GM12878 (cell line): ENCODE measurements at regions not wholly inside any gene's neighbourhood (a gene's known extent, or its start where the extent isn't known, plus 50 kb on each side); places are given as distances from the start of the nearest gene placed in this dataset.

Experiments used
- ATAC-seq: fragments of 200-7000 bp; cut with Tn5 transposase; 3 replicates; pipeline ENCODE4 v1.9.1; 2020; ENCODE audit warnings: mild to moderate bottlenecking, moderate library complexity
- BruUV-seq: library from RNA; stranded (reverse); fragments of 400-500 nt; replicated peaks from 2 replicates; lab custom pipeline; 2021; lab: Mats Ljungman, UMichigan
- CTCF ChIA-PET: fragments of 300-600 bp; sonication (Branson Sonifier 250); formaldehyde crosslinking; extraction: SDS; loops from one replicate; lab custom pipeline; 2021; ENCODE audit warnings: inconsistent platforms; lab: Yijun Ruan, JAX
- POLR2A ChIA-PET: fragments of 350-600 bp; formaldehyde crosslinking; extraction: SDS; loops from one replicate; lab custom pipeline; 2021; ENCODE audit warnings: inconsistent platforms; lab: Charles Lee
- RAD21 ChIA-PET: fragments of 300-600 bp; sonication (Branson Sonifier 250); formaldehyde crosslinking; loops from one replicate; lab custom pipeline; 2023; ENCODE audit warnings: antibody characterized with exemption; ENCODE audit not compliant: unreplicated experiment; lab: Charles Lee
- SMC1A ChIA-PET: fragments of 300-600 bp; sonication (Branson Sonifier 250); formaldehyde crosslinking; loops from one replicate; lab custom pipeline; 2023; ENCODE audit not compliant: unreplicated experiment, uncharacterized antibody; lab: Charles Lee
- DNase-seq: peaks from one replicate; pipeline ENCODE4 v3.0.0-alpha.2; 2011; ENCODE audit warnings: low read depth, low spot score
- FAIRE-seq: peaks from 3 replicates; lab custom pipeline; 2011; peaks lifted over from hg19 to GRCh38; lab: Jason Lieb, UNC
- H2AFZ ChIP-seq: 2 replicates; pipeline ENCODE4 v1.6.0; 2011; ENCODE audit warnings: low read depth, low read length, control low read depth; ENCODE audit not compliant: control insufficient read depth
- H3K27ac ChIP-seq: 2 replicates; pipeline ENCODE4 v1.5.1; 2011; ENCODE audit warnings: control low read depth; ENCODE audit not compliant: control insufficient read depth, insufficient read depth
- H3K27me3 ChIP-seq, 2 experiments: replicated peaks in 1 of 2; 2 replicates each; pipeline versions ENCODE4 v1.6.0 to v1.6.1; 2011; ENCODE audit warnings: low read length in 1 of 2; ENCODE audit not compliant: control insufficient read depth in 2 of 2, insufficient read depth in 2 of 2
- H3K36me3 ChIP-seq, 2 experiments: 2 replicates each; pipeline ENCODE4 v1.5.1; 2011; ENCODE audit warnings: low read length in 1 of 2; ENCODE audit not compliant: control insufficient read depth in 2 of 2, insufficient read depth in 2 of 2
- H3K4me1 ChIP-seq: 2 replicates; pipeline ENCODE4 v1.6.1; 2011; ENCODE audit warnings: mild to moderate bottlenecking, low read length, moderate library complexity, mixed read lengths; ENCODE audit not compliant: control insufficient read depth, insufficient read depth
- H3K4me2 ChIP-seq: 2 replicates; pipeline ENCODE4 v1.6.0; 2011; ENCODE audit warnings: control low read depth; ENCODE audit not compliant: control insufficient read depth, insufficient read depth
- H3K4me3 ChIP-seq: fragments of 200-600 bp; sonication (generic); 2 replicates; pipeline ENCODE4 v1.5.1; 2016
- H3K79me2 ChIP-seq: 2 replicates; pipeline ENCODE4 v1.6.0; 2011; ENCODE audit warnings: low read length; ENCODE audit not compliant: control insufficient read depth, insufficient read depth
- H3K9ac ChIP-seq: 2 replicates; pipeline ENCODE4 v1.8.0; 2011; ENCODE audit warnings: low read length, control low read depth, mixed read lengths; ENCODE audit not compliant: control insufficient read depth, insufficient read depth
- H3K9me3 ChIP-seq: replicated peaks from 3 replicates; pipeline ENCODE4 v1.5.1; 2011; ENCODE audit warnings: mild to moderate bottlenecking, low read length; ENCODE audit not compliant: control insufficient read depth, insufficient read depth
- H4K20me1 ChIP-seq: 2 replicates; pipeline ENCODE4 v1.6.0; 2011; ENCODE audit not compliant: control insufficient read depth, insufficient read depth
- ATF3 ChIP-seq: IDR thresholded peaks from 2 replicates; pipeline ENCODE4 v1.6.1; 2011; ENCODE audit warnings: low read depth, mild to moderate bottlenecking, low read length, moderate library complexity, borderline replicate concordance; ENCODE audit errors: extremely low read depth
- CEBPZ ChIP-seq: fragments of 150-350 bp; IDR thresholded peaks from 2 replicates; pipeline ENCODE4 v1.6.1; 2016; ENCODE audit warnings: low read depth, low read length
- DPF2 ChIP-seq: fragments of 450-650 bp; IDR thresholded peaks from 2 replicates; pipeline ENCODE4 v1.6.1; 2017; ENCODE audit warnings: mild to moderate bottlenecking
- GABPA ChIP-seq: IDR thresholded peaks from 2 replicates; pipeline ENCODE4 v1.6.1; 2014; ENCODE audit warnings: antibody characterized with exemption, low read depth, mild to moderate bottlenecking, inconsistent platforms
- KLF5 ChIP-seq: fragments of 450-650 bp; IDR thresholded peaks from 2 replicates; pipeline ENCODE4 v1.6.1; 2014; ENCODE audit warnings: mild to moderate bottlenecking; ENCODE audit not compliant: partially characterized antibody
- NFYB ChIP-seq: IDR thresholded peaks from 2 replicates; pipeline ENCODE4 v1.6.1; 2011; ENCODE audit warnings: low read depth, mild to moderate bottlenecking, low read length, improper control_type of control experiment, moderate library complexity; ENCODE audit not compliant: insufficient read depth
- POLR2AphosphoS2 ChIP-seq: IDR thresholded peaks from 2 replicates; pipeline ENCODE4 v1.6.1; 2011; ENCODE audit warnings: low read depth, mild to moderate bottlenecking, low read length, improper control_type of control experiment, moderate library complexity
- RFX5 ChIP-seq: IDR thresholded peaks from 2 replicates; pipeline ENCODE4 v1.6.1; 2011; ENCODE audit warnings: low read depth, low read length, improper control_type of control experiment
- RUNX3 ChIP-seq: IDR thresholded peaks from 2 replicates; pipeline ENCODE4 v1.6.1; 2012; ENCODE audit warnings: low read length, inconsistent platforms
- TAF1 ChIP-seq: IDR thresholded peaks from 2 replicates; pipeline ENCODE4 v1.6.1; 2011; ENCODE audit warnings: mild to moderate bottlenecking, low read depth, low read length, borderline replicate concordance
- ZBTB33 ChIP-seq: fragments of 450-650 bp; IDR thresholded peaks from 2 replicates; pipeline ENCODE4 v1.6.1; 2017; ENCODE audit warnings: mild to moderate bottlenecking
- ZNF622 ChIP-seq: fragments of 450-650 bp; IDR thresholded peaks from 2 replicates; pipeline ENCODE4 v1.6.1; 2017; ENCODE audit warnings: mild to moderate bottlenecking, inconsistent platforms
- WGBS: methylation state at CpG from one replicate; pipeline ENCODE4 v1.1.6; 2016; ENCODE audit warnings: low lambda C conversion rate; ENCODE audit not compliant: insufficient replicate concordance, insufficient coverage; ENCODE audit errors: missing lambda C conversion rate; 5-methylcytosine and 5-hydroxymethylcytosine counted together
- in situ Hi-C: fragments of 300-500 bp; cut with MboI; formaldehyde crosslinking; loops from 9 replicates; pipeline ENCODE4 v1.14.3; 2018; ENCODE audit warnings: mixed read lengths
- intact Hi-C: fragments of 100-400 bp; cut with micrococcal nuclease; formaldehyde crosslinking; loops from one replicate; pipeline ENCODE4 v1.14.2; 2022; ENCODE audit not compliant: unreplicated experiment

GRCh38 chr2:126832014-126832413 is 66.7 kb upstream of the TEX51 start:
- Histone ChIP-seq H3K4me1 (no peaks in the 10 kb centered on the region), H4K20me1 (no peaks in the 10 kb centered on the region), H2AFZ (no peak overlapping the region), H3K79me2 (no peaks in the 10 kb centered on the region), H3K4me2 (no peak overlapping the region), H3K27me3 (no peaks in the 10 kb centered on the region), H3K36me3 (no peaks in the 10 kb centered on the region), H3K27ac (no peak overlapping the region), H3K9me3 (no peaks in the 10 kb centered on the region), H3K4me3 (no peak overlapping the region), H3K9ac (no peak overlapping the region)
- TF ChIP-seq DPF2 (no peak), ZNF622 (no peak), RUNX3 (no peak), ZBTB33 (no peak), NFYB (no peak), RFX5 (no peak)
- BruUV-seq, result no TSS peak
- ChIA-PET RAD21 (no interaction called here), POLR2A (no interaction called here), SMC1A (no interaction called here), CTCF (no interaction called here)
- ATAC-seq (no peak), DNase-seq (no peak), FAIRE-seq (no peak)
- intact Hi-C loops, result no loop called here
- in situ Hi-C loops, result no loop called here

- DNase-seq (no peak), FAIRE-seq (no peak), ATAC-seq (no peak)
- no peaks in the 10 kb centered on the region for H3K79me2 ChIP-seq
- intact Hi-C loops (no loop called here), in situ Hi-C loops (no loop called here)
- H2AFZ ChIP-seq, result no peak overlapping the region
- no peak overlapping the region for H3K27ac ChIP-seq
- SMC1A ChIA-PET, result no interaction called here
- RAD21 ChIA-PET, result no interaction called here
- H3K27me3 ChIP-seq, result no peaks in the 10 kb centered on the region
- POLR2A ChIA-PET, result no interaction called here
- no peaks in the 10 kb centered on the region for H3K36me3 ChIP-seq
- BruUV-seq, result no TSS peak
- H4K20me1 ChIP-seq, result no peaks in the 10 kb centered on the region
- no peak overlapping the region for H3K9ac ChIP-seq
- H3K4me2 ChIP-seq, result no peak overlapping the region
- no peaks in the 10 kb centered on the region for H3K9me3 ChIP-seq
- WGBS, result 3% methylated on average over 5 of the region's 5 CpGs
- TF ChIP-seq CEBPZ (no peak), GABPA (no peak), KLF5 (no peak), ATF3 (no peak), TAF1 (no peak), POLR2AphosphoS2 (no peak)
- CTCF ChIA-PET, result no interaction called here
- H3K4me3 ChIP-seq, result no peak overlapping the region
- H3K4me1 ChIP-seq, result no peaks in the 10 kb centered on the region
These were observed 65.9 kb upstream of the TEX51 start for GRCh38 chr2:126832757-126833156.
